SK-N-SH (cell line): ENCODE measurements at regions not wholly inside any gene's neighbourhood (a gene's known extent, or its start where the extent isn't known, plus 50 kb on each side); places are given as distances from the start of the nearest gene placed in this dataset.

Experiments
- CTCF ChIP-seq: fragments of 200-600 bp; sonication (generic); IDR thresholded peaks from 2 replicates; pipeline ENCODE4 v1.6.1; 2017; ENCODE audit warnings: antibody characterized with exemption, mild to moderate bottlenecking, moderate library complexity
- EZH2phosphoT487 ChIP-seq: fragments of 200-600 bp; sonication (generic); IDR thresholded peaks from 2 replicates; pipeline ENCODE4 v1.6.1; 2017; ENCODE audit warnings: low read depth, mixed run types, mild to moderate bottlenecking, antibody characterized with exemption, moderate library complexity, borderline replicate concordance
- GABPA ChIP-seq: IDR thresholded peaks from 2 replicates; pipeline ENCODE4 v1.4.0; 2012; ENCODE audit warnings: low read depth, mild to moderate bottlenecking
- JUND ChIP-seq: IDR thresholded peaks from 2 replicates; pipeline ENCODE4 v1.4.0; 2012
- POLR2AphosphoS5 ChIP-seq: IDR thresholded peaks from 2 replicates; pipeline ENCODE4 v1.6.1; 2012; ENCODE audit warnings: low read depth, low read length
- RCOR1 ChIP-seq: fragments of 150-350 bp; IDR thresholded peaks from 2 replicates; pipeline ENCODE4 v1.6.1; 2017; ENCODE audit warnings: antibody characterized with exemption, low read length
- REST ChIP-seq: IDR thresholded peaks from 2 replicates; pipeline ENCODE4 v1.6.1; 2012; ENCODE audit warnings: mild to moderate bottlenecking, low read depth, low read length, moderate library complexity
- SIN3A ChIP-seq: IDR thresholded peaks from 2 replicates; pipeline ENCODE4 v1.6.1; 2012; ENCODE audit warnings: low read depth, mild to moderate bottlenecking, low read length, moderate library complexity, borderline replicate concordance
- SMC3 ChIP-seq: IDR thresholded peaks from 2 replicates; pipeline ENCODE4 v1.6.1; 2012; ENCODE audit warnings: low read depth, low read length, improper control_type of control experiment

- TF ChIP-seq POLR2AphosphoS5 (no peak), CTCF (no peak), GABPA (no peak), RCOR1 (no peak), JUND (no peak), EZH2phosphoT487 (no peak), SIN3A (no peak), REST (0 out of 2 replicates have a peak, but pooled peaks have one; percentile 57), SMC3 (no peak)
Measured at GRCh38 chr9:85224301-85224700, 517.5 kb downstream of the AGTPBP1 start.
